ENCODE measurements at regions not wholly inside any gene's neighbourhood (a gene's known extent, or its start where the extent isn't known, plus 50 kb on each side); places are given as distances from the start of the nearest gene placed in this dataset.

DNA sequence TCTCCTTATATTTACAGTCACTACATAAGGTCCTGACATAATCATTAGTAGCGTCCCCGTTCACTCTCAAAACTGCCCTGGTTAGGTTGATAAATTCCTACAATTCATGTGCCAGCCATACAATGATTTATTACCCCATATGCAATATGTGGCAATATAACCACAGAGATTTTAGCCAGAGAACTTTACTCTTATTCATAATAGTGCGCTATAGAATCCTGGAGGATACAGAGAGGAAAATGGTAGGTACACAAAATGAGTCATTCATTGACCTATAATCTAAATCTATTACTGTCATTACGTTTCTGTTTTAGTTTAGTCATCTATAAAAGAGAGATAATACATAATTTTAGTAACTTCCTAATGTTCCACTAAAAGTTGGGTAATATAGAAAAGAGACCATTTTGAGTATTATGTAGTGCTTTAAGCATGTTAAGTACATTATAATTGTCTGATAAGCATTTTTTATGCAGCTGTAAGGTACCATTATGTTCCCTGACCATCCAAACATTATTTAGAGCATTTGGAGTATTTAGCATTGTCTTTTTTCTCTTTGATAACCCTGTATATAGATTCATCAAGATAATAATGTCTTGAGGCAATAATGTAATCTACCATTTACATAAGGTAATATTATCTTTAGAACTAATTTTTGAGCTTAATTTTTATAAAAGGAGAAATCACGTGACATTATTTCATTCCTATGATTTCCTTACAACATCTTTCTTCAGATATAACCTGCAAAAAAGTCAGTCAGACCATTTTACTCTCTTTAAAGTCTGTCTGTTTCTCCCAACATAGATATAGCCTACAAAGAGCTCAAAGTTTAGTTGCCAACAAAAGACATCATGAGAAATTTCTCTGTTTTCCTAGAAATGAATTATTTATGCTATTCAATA lies 655.5 kb upstream of the ZNF608 start:
- Histone ChIP-seq H3F3A (ENCODE audit: low read length, unreplicated experiment) (no peaks in the 10 kb centered on the region), H3K27ac (ENCODE audit: low read length) (peak overlapping the region; percentile 81), H3K36me3 (ENCODE audit: low read depth, low read length) (no peaks in the 10 kb centered on the region), H3K9ac (ENCODE audit: low read length) (peak overlapping the region; percentile 46), H3K4me3 (ENCODE audit: low read length) (peak overlapping the region; percentile 58), H4K20me1 (ENCODE audit: low read length) (no peaks in the 10 kb centered on the region), H3K4me1 (ENCODE audit: insufficient read depth, low read length) (peaks cover 38% of the 10 kb centered on the region), H2AFZ (ENCODE audit: low read length) (peak overlapping the region; percentile 41; the same call in 1 of the 2 replicates), H3K79me2 (ENCODE audit: low read length) (no peaks in the 10 kb centered on the region), H3K9me2 (replicated peaks; ENCODE audit: low read length) (no peaks in the 10 kb centered on the region), H3K9me3 (ENCODE audit: low read length) (no peaks in the 10 kb centered on the region), H3K4me2 (ENCODE audit: low read length) (peak overlapping the region; percentile 80), H3K27me3 (ENCODE audit: low read length) (no peaks in the 10 kb centered on the region)
- BruUV-seq (replicated peaks): TSS peak; percentile 29
- ATAC-seq (peak; percentile 77), DNase-seq (peak; percentile 88)
- ChIA-PET POLR2A (ENCODE audit: unreplicated experiment) (no interaction called here), CTCF (interaction anchor here (0.6 kb wide), 1 partner anchor 587 kb away, joined by 3 read pairs; no protein-coding TSS in a partner anchor)
- intact Hi-C loops (cut with micrococcal nuclease): loop anchor here (1.0 to 10.0 kb wide), 2 partner anchors 125 to 497 kb away; no protein-coding TSS in a partner anchor
- TF ChIP-seq EZH2phosphoT487 (IDR thresholded peaks at IDR 0.05; ENCODE audit: borderline replicate concordance, low read length) (no peak), EZH2 (IDR thresholded peaks at IDR 0.05; ENCODE audit: low read length, unreplicated experiment) (no peak)
- TF ChIP-seq, protein P1, sequence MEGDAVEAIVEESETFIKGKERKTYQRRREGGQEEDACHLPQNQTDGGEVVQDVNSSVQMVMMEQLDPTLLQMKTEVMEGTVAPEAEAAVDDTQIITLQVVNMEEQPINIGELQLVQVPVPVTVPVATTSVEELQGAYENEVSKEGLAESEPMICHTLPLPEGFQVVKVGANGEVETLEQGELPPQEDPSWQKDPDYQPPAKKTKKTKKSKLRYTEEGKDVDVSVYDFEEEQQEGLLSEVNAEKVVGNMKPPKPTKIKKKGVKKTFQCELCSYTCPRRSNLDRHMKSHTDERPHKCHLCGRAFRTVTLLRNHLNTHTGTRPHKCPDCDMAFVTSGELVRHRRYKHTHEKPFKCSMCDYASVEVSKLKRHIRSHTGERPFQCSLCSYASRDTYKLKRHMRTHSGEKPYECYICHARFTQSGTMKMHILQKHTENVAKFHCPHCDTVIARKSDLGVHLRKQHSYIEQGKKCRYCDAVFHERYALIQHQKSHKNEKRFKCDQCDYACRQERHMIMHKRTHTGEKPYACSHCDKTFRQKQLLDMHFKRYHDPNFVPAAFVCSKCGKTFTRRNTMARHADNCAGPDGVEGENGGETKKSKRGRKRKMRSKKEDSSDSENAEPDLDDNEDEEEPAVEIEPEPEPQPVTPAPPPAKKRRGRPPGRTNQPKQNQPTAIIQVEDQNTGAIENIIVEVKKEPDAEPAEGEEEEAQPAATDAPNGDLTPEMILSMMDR (conservative IDR thresholded peaks at IDR 0.05; ENCODE audit: low read depth, low read length): no peak

DNA sequence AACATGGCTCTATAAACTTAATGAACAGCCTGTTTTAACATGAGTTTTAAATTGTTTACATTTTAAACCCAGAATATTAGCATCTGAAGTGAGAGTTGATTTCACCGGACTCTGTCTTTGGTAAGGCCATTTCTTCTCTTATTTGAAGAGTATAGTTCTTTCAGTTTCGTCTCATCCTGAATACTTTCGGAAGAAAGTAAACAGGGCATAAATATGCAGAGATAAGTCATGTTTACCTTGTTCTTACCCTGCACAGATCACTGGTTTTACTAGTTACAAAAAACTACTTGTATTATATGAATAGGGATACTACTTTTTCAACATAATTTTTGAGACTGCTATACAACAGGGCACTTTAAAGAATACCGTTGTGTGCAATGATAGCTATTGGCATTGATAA lies 656.3 kb upstream of the ZNF608 start:
- ATAC-seq (peak; percentile 68), DNase-seq (peak; percentile 49)
- Histone ChIP-seq H3K9ac (ENCODE audit: low read length) (peak overlapping the region; percentile 46), H3K36me3 (ENCODE audit: low read depth, low read length) (no peaks in the 10 kb centered on the region), H3K27ac (ENCODE audit: low read length) (peak overlapping the region; percentile 81), H3K27me3 (ENCODE audit: low read length) (no peaks in the 10 kb centered on the region), H2AFZ (ENCODE audit: low read length) (peak overlapping the region; percentile 41), H4K20me1 (ENCODE audit: low read length) (no peaks in the 10 kb centered on the region), H3K4me3 (ENCODE audit: low read length) (peak overlapping the region; percentile 58), H3K9me3 (ENCODE audit: low read length) (no peaks in the 10 kb centered on the region), H3K9me2 (replicated peaks; ENCODE audit: low read length) (no peaks in the 10 kb centered on the region), H3K4me1 (ENCODE audit: insufficient read depth, low read length) (peaks cover 45% of the 10 kb centered on the region), H3K4me2 (ENCODE audit: low read length) (peak overlapping the region; percentile 80), H3F3A (ENCODE audit: low read length, unreplicated experiment) (no peaks in the 10 kb centered on the region), H3K79me2 (ENCODE audit: low read length) (no peaks in the 10 kb centered on the region)
- intact Hi-C loops (cut with micrococcal nuclease): loop anchor here (1.0 to 10.0 kb wide), 2 partner anchors 125 to 498 kb away; no protein-coding TSS in a partner anchor
- ChIA-PET POLR2A (ENCODE audit: unreplicated experiment) (no interaction called here), CTCF (no interaction called here)
- TF ChIP-seq EZH2 (IDR thresholded peaks at IDR 0.05; ENCODE audit: low read length, unreplicated experiment): no peak
- TF ChIP-seq, protein P1 (conservative IDR thresholded peaks at IDR 0.05; ENCODE audit: low read depth, low read length): no peak
- BruUV-seq (replicated peaks): no TSS peak

DNA sequence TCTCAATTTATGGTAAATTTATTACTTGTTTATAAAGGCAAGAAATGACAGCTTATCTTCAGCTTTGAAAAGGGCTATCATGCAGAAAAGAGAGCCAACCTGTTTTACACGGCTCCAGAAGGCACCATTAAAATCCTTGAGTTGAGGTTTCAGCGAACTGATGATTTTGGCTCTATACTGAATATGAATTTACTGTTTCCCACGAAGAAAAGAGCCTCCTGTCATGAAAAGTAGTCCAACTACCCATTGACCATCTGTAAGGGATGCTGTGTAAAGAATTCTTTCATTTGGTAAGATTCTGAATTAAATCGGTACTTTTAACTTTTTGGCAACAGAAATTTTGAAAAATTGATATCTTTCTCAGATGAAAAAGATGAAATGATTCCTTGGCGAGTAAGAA lies 657.6 kb upstream of the ZNF608 start:
- no peak overlapping the region for H3K4me3 ChIP-seq (ENCODE audit: low read length)
- no peaks in the 10 kb centered on the region for H4K20me1 ChIP-seq (ENCODE audit: low read length)
- H3K9me3 ChIP-seq (ENCODE audit: low read length): no peaks in the 10 kb centered on the region
- no peaks in the 10 kb centered on the region for H3K79me2 ChIP-seq (ENCODE audit: low read length)
- H3K36me3 ChIP-seq (ENCODE audit: low read depth, low read length): no peaks in the 10 kb centered on the region
- H3F3A ChIP-seq (ENCODE audit: low read length, unreplicated experiment): no peaks in the 10 kb centered on the region
- no peak overlapping the region for H3K4me2 ChIP-seq (ENCODE audit: low read length)
- TF ChIP-seq EZH2phosphoT487 (IDR thresholded peaks at IDR 0.05; ENCODE audit: borderline replicate concordance, low read length): no peak
- H3K27ac ChIP-seq (ENCODE audit: low read length): no peak overlapping the region
- intact Hi-C loops (cut with micrococcal nuclease): loop anchor here (10.0 kb wide), 1 partner anchor 499 kb away; no protein-coding TSS in a partner anchor
- no peak for DNase-seq
- no peaks in the 10 kb centered on the region for H3K27me3 ChIP-seq (ENCODE audit: low read length)
- no peak overlapping the region for H2AFZ ChIP-seq (ENCODE audit: low read length)
- no TSS peak for BruUV-seq (replicated peaks)
- no peaks in the 10 kb centered on the region for H3K9me2 ChIP-seq (replicated peaks; ENCODE audit: low read length)
- H3K4me1 ChIP-seq (ENCODE audit: insufficient read depth, low read length): peaks cover 56% of the 10 kb centered on the region
- ChIA-PET POLR2A (ENCODE audit: unreplicated experiment) (interaction anchor here (0.5 kb wide), 1 partner anchor 332 kb away, joined by 4 read pairs; no protein-coding TSS in a partner anchor), CTCF (no interaction called here)
- H3K9ac ChIP-seq (ENCODE audit: low read length): no peak overlapping the region
- ATAC-seq: no peak
